ENCODE measurements at regions not wholly inside any gene's neighbourhood (a gene's known extent, or its start where the extent isn't known, plus 50 kb on each side); places are given as distances from the start of the nearest gene placed in this dataset.

DNA sequence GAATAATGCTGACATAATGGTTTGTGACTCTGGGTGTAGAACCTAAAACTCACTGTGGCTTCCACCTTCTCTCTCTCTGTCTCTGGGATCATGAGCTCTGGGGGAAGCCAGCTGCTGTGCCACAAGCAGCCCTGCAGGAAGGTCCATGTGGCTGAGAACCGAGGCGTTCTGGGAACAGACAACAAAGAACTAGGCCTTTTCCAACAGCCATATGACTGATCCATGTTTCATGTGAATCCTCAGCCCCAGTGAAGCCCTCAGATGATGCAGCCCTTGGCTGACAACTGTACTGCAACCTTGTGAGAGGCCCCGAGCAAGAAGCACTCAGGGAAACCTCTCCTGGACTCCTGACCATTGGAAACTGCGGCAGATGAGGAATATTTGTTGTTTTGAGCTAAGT is 56.6 kb downstream of the HLA-G start:
- Histone ChIP-seq H3K4me3 (ENCODE audit: low read depth in 2 of 2, low read length in 1 of 2) (no peak overlapping the region), H3K27ac (ENCODE audit: low read depth in 2 of 2, low read length in 1 of 2) (no peak overlapping the region), H3K9me2 (no peaks in the 10 kb centered on the region), H3K27me3 (ENCODE audit: insufficient read depth) (no peaks in the 10 kb centered on the region), H3K4me2 (no peak overlapping the region), H4K20me1 (ENCODE audit: insufficient read depth) (no peaks in the 10 kb centered on the region), H3K9me3 (no peaks in the 10 kb centered on the region), H3K4me1 (ENCODE audit: control insufficient read depth in 1 of 2, insufficient read depth in 2 of 2, low read depth in 1 of 2, low read length in 1 of 2) (no peaks in the 10 kb centered on the region; a peak in 1 of 4 replicates), H2AFZ (ENCODE audit: low read depth) (no peak overlapping the region), H3K36me3 (replicated peaks in 1 of 2; ENCODE audit: control insufficient read depth in 1 of 2, insufficient read depth in 2 of 2, low read length in 1 of 2) (no peaks in the 10 kb centered on the region), H3K9ac (no peak overlapping the region), H3K79me2 (ENCODE audit: insufficient read depth) (no peaks in the 10 kb centered on the region), H3F3A (replicated peaks; ENCODE audit: insufficient read depth) (no peaks in the 10 kb centered on the region)
- DNase-seq = no peak
- ChIA-PET CTCF (no interaction called here), POLR2A (no interaction called here)
- WGBS (ENCODE audit: low lambda C conversion rate) = 0% methylated on average over 1 of the region's 4 CpGs
- TF ChIP-seq, protein P1, sequence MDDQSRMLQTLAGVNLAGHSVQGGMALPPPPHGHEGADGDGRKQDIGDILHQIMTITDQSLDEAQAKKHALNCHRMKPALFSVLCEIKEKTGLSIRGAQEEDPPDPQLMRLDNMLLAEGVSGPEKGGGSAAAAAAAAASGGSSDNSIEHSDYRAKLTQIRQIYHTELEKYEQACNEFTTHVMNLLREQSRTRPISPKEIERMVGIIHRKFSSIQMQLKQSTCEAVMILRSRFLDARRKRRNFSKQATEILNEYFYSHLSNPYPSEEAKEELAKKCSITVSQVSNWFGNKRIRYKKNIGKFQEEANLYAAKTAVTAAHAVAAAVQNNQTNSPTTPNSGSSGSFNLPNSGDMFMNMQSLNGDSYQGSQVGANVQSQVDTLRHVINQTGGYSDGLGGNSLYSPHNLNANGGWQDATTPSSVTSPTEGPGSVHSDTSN (IDR thresholded peaks at IDR 0.05) = no peak
- TF ChIP-seq, protein P2, sequence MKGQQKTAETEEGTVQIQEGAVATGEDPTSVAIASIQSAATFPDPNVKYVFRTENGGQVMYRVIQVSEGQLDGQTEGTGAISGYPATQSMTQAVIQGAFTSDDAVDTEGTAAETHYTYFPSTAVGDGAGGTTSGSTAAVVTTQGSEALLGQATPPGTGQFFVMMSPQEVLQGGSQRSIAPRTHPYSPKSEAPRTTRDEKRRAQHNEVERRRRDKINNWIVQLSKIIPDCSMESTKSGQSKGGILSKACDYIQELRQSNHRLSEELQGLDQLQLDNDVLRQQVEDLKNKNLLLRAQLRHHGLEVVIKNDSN (IDR thresholded peaks at IDR 0.05; ENCODE audit: borderline replicate concordance, low read depth) = no peak
- TF ChIP-seq FOXM1 (IDR thresholded peaks at IDR 0.05; ENCODE audit: low read depth) = no peak
- no peak for TF ChIP-seq POLR2AphosphoS5 (IDR thresholded peaks at IDR 0.05; ENCODE audit: low read depth, low read length)
- TF ChIP-seq, protein P3, sequence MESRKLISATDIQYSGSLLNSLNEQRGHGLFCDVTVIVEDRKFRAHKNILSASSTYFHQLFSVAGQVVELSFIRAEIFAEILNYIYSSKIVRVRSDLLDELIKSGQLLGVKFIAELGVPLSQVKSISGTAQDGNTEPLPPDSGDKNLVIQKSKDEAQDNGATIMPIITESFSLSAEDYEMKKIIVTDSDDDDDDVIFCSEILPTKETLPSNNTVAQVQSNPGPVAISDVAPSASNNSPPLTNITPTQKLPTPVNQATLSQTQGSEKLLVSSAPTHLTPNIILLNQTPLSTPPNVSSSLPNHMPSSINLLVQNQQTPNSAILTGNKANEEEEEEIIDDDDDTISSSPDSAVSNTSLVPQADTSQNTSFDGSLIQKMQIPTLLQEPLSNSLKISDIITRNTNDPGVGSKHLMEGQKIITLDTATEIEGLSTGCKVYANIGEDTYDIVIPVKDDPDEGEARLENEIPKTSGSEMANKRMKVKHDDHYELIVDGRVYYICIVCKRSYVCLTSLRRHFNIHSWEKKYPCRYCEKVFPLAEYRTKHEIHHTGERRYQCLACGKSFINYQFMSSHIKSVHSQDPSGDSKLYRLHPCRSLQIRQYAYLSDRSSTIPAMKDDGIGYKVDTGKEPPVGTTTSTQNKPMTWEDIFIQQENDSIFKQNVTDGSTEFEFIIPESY (IDR thresholded peaks at IDR 0.05; ENCODE audit: borderline replicate concordance, low read depth) = no peak
- no peak for TF ChIP-seq RFX5 (IDR thresholded peaks at IDR 0.05; ENCODE audit: low read length)
- TF ChIP-seq, protein P4, sequence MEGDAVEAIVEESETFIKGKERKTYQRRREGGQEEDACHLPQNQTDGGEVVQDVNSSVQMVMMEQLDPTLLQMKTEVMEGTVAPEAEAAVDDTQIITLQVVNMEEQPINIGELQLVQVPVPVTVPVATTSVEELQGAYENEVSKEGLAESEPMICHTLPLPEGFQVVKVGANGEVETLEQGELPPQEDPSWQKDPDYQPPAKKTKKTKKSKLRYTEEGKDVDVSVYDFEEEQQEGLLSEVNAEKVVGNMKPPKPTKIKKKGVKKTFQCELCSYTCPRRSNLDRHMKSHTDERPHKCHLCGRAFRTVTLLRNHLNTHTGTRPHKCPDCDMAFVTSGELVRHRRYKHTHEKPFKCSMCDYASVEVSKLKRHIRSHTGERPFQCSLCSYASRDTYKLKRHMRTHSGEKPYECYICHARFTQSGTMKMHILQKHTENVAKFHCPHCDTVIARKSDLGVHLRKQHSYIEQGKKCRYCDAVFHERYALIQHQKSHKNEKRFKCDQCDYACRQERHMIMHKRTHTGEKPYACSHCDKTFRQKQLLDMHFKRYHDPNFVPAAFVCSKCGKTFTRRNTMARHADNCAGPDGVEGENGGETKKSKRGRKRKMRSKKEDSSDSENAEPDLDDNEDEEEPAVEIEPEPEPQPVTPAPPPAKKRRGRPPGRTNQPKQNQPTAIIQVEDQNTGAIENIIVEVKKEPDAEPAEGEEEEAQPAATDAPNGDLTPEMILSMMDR (IDR thresholded peaks at IDR 0.05) = no peak
- TF ChIP-seq TAF1 (IDR thresholded peaks at IDR 0.05; ENCODE audit: borderline replicate concordance, low read depth, low read length) = no peak
- no peak for TF ChIP-seq TEAD4 (IDR thresholded peaks at IDR 0.05; ENCODE audit: borderline replicate concordance, insufficient read depth)
- TF ChIP-seq MEF2A (IDR thresholded peaks at IDR 0.05; ENCODE audit: borderline replicate concordance, low read depth) = no peak
- TF ChIP-seq EP300 (IDR thresholded peaks at IDR 0.05; ENCODE audit: borderline replicate concordance in 1 of 2, low read depth in 1 of 2, low read length in 1 of 2) = no peak
- TF ChIP-seq JUND (IDR thresholded peaks at IDR 0.05) = no peak
- no peak for TF ChIP-seq YY1 (IDR thresholded peaks at IDR 0.05; ENCODE audit: low read depth)
- TF ChIP-seq SMC3 (IDR thresholded peaks at IDR 0.05; ENCODE audit: low read depth, low read length) = no peak
- no peak for TF ChIP-seq CHD2 (IDR thresholded peaks at IDR 0.05; ENCODE audit: low read length, partially characterized antibody)
